ENCODE measurements at regions not wholly inside any gene's neighbourhood (a gene's known extent, or its start where the extent isn't known, plus 50 kb on each side); places are given as distances from the start of the nearest gene placed in this dataset.
A peak's percentile ranks its signal among the peaks of the same experiment; 100 is the strongest.

GRCh38 chr20:50278684-50279531, 88.3 kb downstream of the CEBPB start (continued):
- peak; percentile 74 for TF ChIP-seq ZNF592 (IDR thresholded peaks at IDR 0.05)
- peak in 1 of 2 experiments; percentile 43; a peak in 1 of 4 replicates for TF ChIP-seq TEAD1 (CRISPR knock-in tag; IDR thresholded peaks at IDR 0.05)
- TF ChIP-seq HNRNPH1 (optimal IDR thresholded peaks at IDR 0.05; ENCODE audit: low read depth, low read length), result no peak
- no peak for TF ChIP-seq POLR2B (IDR thresholded peaks at IDR 0.05; ENCODE audit: low read depth, partially characterized antibody)
- 0 out of 2 replicates have a peak, but pooled peaks have one; percentile 23 for TF ChIP-seq ZBTB7A (IDR thresholded peaks at IDR 0.05; ENCODE audit: borderline replicate concordance, control insufficient read depth, low read depth, low read length)
- TF ChIP-seq EP400 (IDR thresholded peaks at IDR 0.05), result no peak
- no peak for TF ChIP-seq PBX2 (CRISPR knock-in tag; IDR thresholded peaks at IDR 0.05; ENCODE audit: low read depth)
- peak; percentile 35; the same call in 1 of the 2 replicates for TF ChIP-seq PBX2 (tag; conservative IDR thresholded peaks at IDR 0.05; ENCODE audit: low read depth)
- TF ChIP-seq ZNF398 (CRISPR knock-in tag; IDR thresholded peaks at IDR 0.05), result no peak
- TF ChIP-seq ZNF584 (CRISPR knock-in tag; IDR thresholded peaks at IDR 0.05; ENCODE audit: low read depth), result no peak
- no peak for TF ChIP-seq MIER1 (IDR thresholded peaks at IDR 0.05; ENCODE audit: low read depth)
- no peak for TF ChIP-seq MTA2 (IDR thresholded peaks at IDR 0.05; ENCODE audit: low read depth)
- TF ChIP-seq E2F6 (IDR thresholded peaks at IDR 0.05; ENCODE audit: borderline replicate concordance in 1 of 2, extremely low read depth in 1 of 2, insufficient read depth in 1 of 2, insufficient read length in 1 of 2, low read depth in 1 of 2, low read length in 1 of 2, poor library complexity in 1 of 2, severe bottlenecking in 1 of 2), result peak in 1 of 2 experiments; percentile 15
- TF ChIP-seq LCOR (CRISPR knock-in tag; IDR thresholded peaks at IDR 0.05), result no peak
- no peak for TF ChIP-seq TCFL5 (CRISPR knock-in tag; conservative IDR thresholded peaks at IDR 0.05)
- TF ChIP-seq NCOR1 (IDR thresholded peaks at IDR 0.05), result no peak

All from K562 (cell line).